Vagina (tissue), 2 donors: ENCODE measurements at regions not wholly inside any gene's neighbourhood (a gene's known extent, or its start where the extent isn't known, plus 50 kb on each side); places are given as distances from the start of the nearest gene placed in this dataset.

Experiments
- CTCF ChIP-seq, 3 experiments: fragments of 450-650 bp in 2 of 3; fragments of 200-600 bp in 1 of 3; sonication (generic) in 1 of 3; IDR thresholded peaks; one replicate each; pipeline ENCODE4 v1.5.1; 2017 to 2019; ENCODE audit warnings: antibody characterized with exemption in 3 of 3, mild to moderate bottlenecking in 2 of 3, moderate library complexity in 2 of 3
- POLR2A ChIP-seq, 2 donors: fragments of 450-650 bp; IDR thresholded peaks; one replicate each; pipeline ENCODE4 v1.6.1; 2017; ENCODE audit warnings: antibody characterized with exemption in 2 of 2, mild to moderate bottlenecking in 2 of 2, moderate library complexity in 2 of 2
- POLR2AphosphoS5 ChIP-seq, 2 donors: sonication (generic); formaldehyde crosslinking; IDR thresholded peaks; one replicate each; pipeline ENCODE4 v1.9.0; 2017; ENCODE audit warnings: antibody characterized with exemption in 2 of 2, mild to moderate bottlenecking in 2 of 2, low read depth in 1 of 2; ENCODE audit not compliant: insufficient read depth in 1 of 2

- no peak for TF ChIP-seq POLR2AphosphoS5 (IDR thresholded peaks at IDR 0.05; ENCODE audit: insufficient read depth in 1 of 2, low read depth in 1 of 2)
- no peak for TF ChIP-seq POLR2A (IDR thresholded peaks at IDR 0.05)
- no peak for TF ChIP-seq CTCF (IDR thresholded peaks at IDR 0.05)
Observed at GRCh38 chr10:35768731-35769130, 126.6 kb upstream of the FZD8 start.
